C4-2B (cell line): ENCODE measurements at regions not wholly inside any gene's neighbourhood (a gene's known extent, or its start where the extent isn't known, plus 50 kb on each side); places are given as distances from the start of the nearest gene placed in this dataset.

Experiments
- ZFX ChIP-seq: fragments of 450-650 bp; IDR thresholded peaks from 2 replicates; pipeline ENCODE4 v1.6.1; 2017
- TF ChIP-seq, protein P1 (sequence below): fragments of 450-650 bp; conservative IDR thresholded peaks from 2 replicates; pipeline ENCODE4 v1.5.1; 2017; ENCODE audit warnings: mild to moderate bottlenecking

DNA sequence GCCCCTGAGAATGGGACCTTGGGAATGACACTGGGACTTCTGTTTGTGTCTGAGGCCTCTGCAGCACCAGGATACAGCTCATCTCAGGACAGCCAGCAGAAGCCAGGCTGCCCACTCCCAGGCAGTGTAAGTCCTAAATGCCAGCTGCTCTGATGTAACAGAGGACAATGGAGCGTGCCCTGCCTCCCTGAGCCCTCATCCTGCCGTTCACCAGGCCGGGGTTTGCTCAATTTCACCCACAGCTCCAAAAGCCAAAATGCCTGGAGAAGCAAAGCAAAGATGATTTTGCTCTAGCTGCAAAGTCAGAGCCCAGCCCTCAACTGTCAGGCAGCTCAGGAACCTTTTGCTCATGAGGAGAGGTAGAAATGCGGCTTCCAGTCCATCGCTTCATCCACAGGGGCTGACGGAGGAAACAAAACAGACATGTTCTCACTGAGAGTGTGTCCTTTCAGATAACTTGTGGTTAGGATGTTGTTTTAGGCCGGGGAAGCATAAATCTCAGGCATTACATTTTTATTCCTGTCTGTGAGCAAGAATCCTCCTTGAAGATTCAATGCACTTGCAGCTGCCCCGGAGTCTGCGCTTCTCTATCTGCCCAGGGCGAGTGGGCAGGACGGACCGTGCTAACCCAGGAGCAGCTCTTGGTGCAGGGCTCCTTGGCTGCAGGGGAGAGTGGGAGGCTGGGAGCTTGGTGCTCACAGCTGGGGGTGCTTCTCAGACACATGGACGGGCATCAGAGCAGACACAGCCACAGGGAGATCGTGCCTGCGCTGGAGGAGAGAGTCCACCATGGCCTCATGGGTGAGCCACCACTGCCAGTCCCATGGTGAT is 83.2 kb upstream of the CHST15 start:
- TF ChIP-seq, protein P1, sequence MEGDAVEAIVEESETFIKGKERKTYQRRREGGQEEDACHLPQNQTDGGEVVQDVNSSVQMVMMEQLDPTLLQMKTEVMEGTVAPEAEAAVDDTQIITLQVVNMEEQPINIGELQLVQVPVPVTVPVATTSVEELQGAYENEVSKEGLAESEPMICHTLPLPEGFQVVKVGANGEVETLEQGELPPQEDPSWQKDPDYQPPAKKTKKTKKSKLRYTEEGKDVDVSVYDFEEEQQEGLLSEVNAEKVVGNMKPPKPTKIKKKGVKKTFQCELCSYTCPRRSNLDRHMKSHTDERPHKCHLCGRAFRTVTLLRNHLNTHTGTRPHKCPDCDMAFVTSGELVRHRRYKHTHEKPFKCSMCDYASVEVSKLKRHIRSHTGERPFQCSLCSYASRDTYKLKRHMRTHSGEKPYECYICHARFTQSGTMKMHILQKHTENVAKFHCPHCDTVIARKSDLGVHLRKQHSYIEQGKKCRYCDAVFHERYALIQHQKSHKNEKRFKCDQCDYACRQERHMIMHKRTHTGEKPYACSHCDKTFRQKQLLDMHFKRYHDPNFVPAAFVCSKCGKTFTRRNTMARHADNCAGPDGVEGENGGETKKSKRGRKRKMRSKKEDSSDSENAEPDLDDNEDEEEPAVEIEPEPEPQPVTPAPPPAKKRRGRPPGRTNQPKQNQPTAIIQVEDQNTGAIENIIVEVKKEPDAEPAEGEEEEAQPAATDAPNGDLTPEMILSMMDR = no peak
- TF ChIP-seq ZFX = no peak
